Limb (tissue), 2 donors: ENCODE measurements at regions not wholly inside any gene's neighbourhood (a gene's known extent, or its start where the extent isn't known, plus 50 kb on each side); places are given as distances from the start of the nearest gene placed in this dataset.
"Not testable (repeated sequence)": the region's sequence is repeated elsewhere in the genome, so short reads cannot be mapped to it uniquely, and the experiment has no call there.

Experiments used
- DNase-seq, 2 donors: peaks; one replicate each; pipeline ENCODE4 v3.0.0-alpha.2; 2016; ENCODE audit errors: extremely low spot score in 2 of 2

- no peak for DNase-seq
These were observed 350.5 kb upstream of the PDE3A start for GRCh38 chr12:20017802-20018201.

GRCh38 chr12:20018406-20018805 is 349.9 kb upstream of the PDE3A start:
- no peak for DNase-seq

GRCh38 chr12:20024194-20024593 is 344.1 kb upstream of the PDE3A start:
- peak in 1 of 2 donors; percentile 62 for DNase-seq

GRCh38 chr12:20028033-20028432 is 340.3 kb upstream of the PDE3A start:
- no peak for DNase-seq

GRCh38 chr12:20030826-20031225 is 337.5 kb upstream of the PDE3A start:
- no peak for DNase-seq

- DNase-seq, result no peak
These were observed 328.8 kb upstream of the PDE3A start for GRCh38 chr12:20039562-20039961.

GRCh38 chr12:20040184-20040583 is 328.2 kb upstream of the PDE3A start:
- DNase-seq, result no peak

- peak; percentile 42 to 47 for DNase-seq
These were observed 327.5 kb upstream of the PDE3A start for GRCh38 chr12:20040831-20041230.

GRCh38 chr12:20044351-20044750 is 324.0 kb upstream of the PDE3A start:
- DNase-seq, result no peak

GRCh38 chr12:20044846-20045245 is 323.5 kb upstream of the PDE3A start:
- no peak for DNase-seq

GRCh38 chr12:20047901-20048300 is 320.4 kb upstream of the PDE3A start:
- DNase-seq, result no peak

- no peak for DNase-seq
These were observed 318.1 kb upstream of the PDE3A start for GRCh38 chr12:20050221-20050620.

GRCh38 chr12:20053782-20054181 is 314.6 kb upstream of the PDE3A start:
- no peak for DNase-seq

GRCh38 chr12:20055856-20056255 is 312.5 kb upstream of the PDE3A start:
- no peak for DNase-seq

- DNase-seq, result no peak
These were observed 310.9 kb upstream of the PDE3A start for GRCh38 chr12:20057398-20057797.

- DNase-seq, result no peak
These were observed 305.2 kb upstream of the PDE3A start for GRCh38 chr12:20063116-20063515.

- no peak for DNase-seq
These were observed 290.7 kb upstream of the PDE3A start for GRCh38 chr12:20077618-20078017.

GRCh38 chr12:20089077-20089476 is 279.3 kb upstream of the PDE3A start:
- DNase-seq, result no peak

- not testable (repeated sequence) for DNase-seq
These were observed 275.0 kb upstream of the PDE3A start for GRCh38 chr12:20093190-20093810.

GRCh38 chr12:20096430-20096829 is 271.9 kb upstream of the PDE3A start:
- DNase-seq, result no peak

- DNase-seq, result no peak
These were observed 270.7 kb upstream of the PDE3A start for GRCh38 chr12:20097626-20098025.

- no peak for DNase-seq
These were observed 268.7 kb upstream of the PDE3A start for GRCh38 chr12:20099395-20100183.

GRCh38 chr12:20101046-20101445 is 267.3 kb upstream of the PDE3A start:
- no peak for DNase-seq
